ENCODE measurements at regions not wholly inside any gene's neighbourhood (a gene's known extent, or its start where the extent isn't known, plus 50 kb on each side); places are given as distances from the start of the nearest gene placed in this dataset.

DNA sequence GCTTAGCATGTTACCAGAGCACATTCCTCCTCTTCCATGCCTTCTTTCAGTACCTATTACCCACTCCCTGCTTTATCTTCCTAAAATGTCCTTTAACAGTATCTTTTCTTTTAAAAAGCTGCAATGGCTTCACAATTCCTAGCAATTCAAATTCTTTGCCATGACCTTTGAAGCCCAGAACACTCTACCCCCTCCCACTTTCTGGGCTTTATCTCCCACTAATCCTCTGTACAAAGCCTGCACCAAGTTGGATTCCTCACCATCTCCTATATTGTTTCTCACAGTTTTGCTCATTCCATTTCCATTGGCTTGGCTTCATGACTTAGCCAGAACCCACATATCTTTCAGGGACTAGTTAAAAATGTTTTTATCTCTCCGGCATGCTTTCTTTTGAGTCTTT lies 80.9 kb downstream of the FAM76B start:
- TF ChIP-seq POLR2AphosphoS5 (IDR thresholded peaks at IDR 0.05), result no peak
- TF ChIP-seq CTCF (IDR thresholded peaks at IDR 0.05 in 8 of 11, conservative IDR thresholded peaks at IDR 0.05 in 3 of 11), result no peak
- TF ChIP-seq POLR2A (IDR thresholded peaks at IDR 0.05), result no peak
- DNase-seq, result no peak
- H3K27me3 ChIP-seq (replicated peaks in 1 of 7), result no peaks in the 10 kb centered on the region
- H3K9me3 ChIP-seq, result no peaks in the 10 kb centered on the region
- no peak overlapping the region for H3K27ac ChIP-seq
- 91 to 100% (median 96%) methylated on average over 1 of the region's 1 CpG for WGBS, 5 donors
- H3K36me3 ChIP-seq, result no peaks in the 10 kb centered on the region
- intact Hi-C loops (cut with DNase I; ENCODE audit: low total_unique reads), result loop anchor here (5.0 to 10.0 kb wide), 4 partner anchors 54 to 624 kb away; partner anchors contain the start of genes ENDOD1 and SESN3
- H3K4me3 ChIP-seq, result no peak overlapping the region
- peaks cover 15 to 41% (median 23%) of the 10 kb centered on the region in 6 donors for H3K4me1 ChIP-seq

GRCh38 chr11:95706974-95707387 lies 82.6 kb downstream of the FAM76B start:
- Histone ChIP-seq H3K27ac (no peak overlapping the region), H3K9me3 (no peaks in the 10 kb centered on the region), H3K4me3 (no peak overlapping the region), H3K36me3 (no peaks in the 10 kb centered on the region), H3K27me3 (replicated peaks in 1 of 7) (no peaks in the 10 kb centered on the region), H3K4me1 (peaks cover 30 to 55% (median 39%) of the 10 kb centered on the region in 6 donors)
- WGBS, 5 donors, result 82 to 95% (median 89%) methylated on average over 7 of the region's 7 CpGs
- TF ChIP-seq CTCF (IDR thresholded peaks at IDR 0.05 in 8 of 11, conservative IDR thresholded peaks at IDR 0.05 in 3 of 11), result no peak
- TF ChIP-seq POLR2AphosphoS5 (IDR thresholded peaks at IDR 0.05), result no peak
- no peak for TF ChIP-seq POLR2A (IDR thresholded peaks at IDR 0.05)
- intact Hi-C loops (cut with DNase I; ENCODE audit: low total_unique reads), result loop anchor here (5.0 to 10.0 kb wide), 4 partner anchors 55 to 622 kb away; partner anchors contain the start of genes ENDOD1 and SESN3
- no peak for DNase-seq

DNA sequence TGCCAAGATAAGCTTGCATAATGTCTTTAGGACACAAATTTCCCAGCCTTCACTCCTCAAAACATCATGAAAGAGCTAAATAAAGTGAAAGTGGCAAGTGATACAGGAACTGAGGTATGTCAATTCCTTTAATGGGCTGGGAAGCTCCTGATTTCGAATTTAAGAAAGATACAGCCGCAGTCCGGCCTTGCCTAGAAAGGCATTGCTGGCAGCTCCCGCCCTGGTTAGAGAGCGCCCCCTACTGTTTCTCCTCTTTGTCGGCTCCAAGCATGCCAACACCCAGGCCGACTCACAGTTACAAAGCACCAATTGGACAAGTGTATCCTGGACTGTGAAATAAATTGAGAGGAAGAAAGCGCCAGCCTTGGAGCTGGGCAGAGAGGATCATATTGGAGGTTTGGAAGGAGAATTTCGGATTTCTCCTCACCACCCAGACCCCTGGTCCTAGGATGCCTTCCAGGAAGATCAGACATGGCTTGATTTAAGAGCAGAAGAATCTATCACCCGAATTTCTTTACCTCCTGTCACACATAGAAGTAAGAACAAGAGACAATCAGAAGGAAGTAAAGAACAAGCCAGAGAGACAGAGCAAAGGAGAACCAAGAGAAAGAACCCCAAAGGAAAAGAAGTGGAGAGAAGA lies 84.0 kb downstream of the FAM76B start:
- intact Hi-C loops (cut with DNase I; ENCODE audit: low total_unique reads), result loop anchor here (5.0 to 10.0 kb wide), 4 partner anchors 57 to 621 kb away; partner anchors contain the start of genes ENDOD1 and SESN3
- Histone ChIP-seq H3K4me3 (no peak overlapping the region), H3K27ac (peak overlapping the region; percentile 17 to 79 (median 60)), H3K27me3 (replicated peaks in 1 of 7) (no peaks in the 10 kb centered on the region), H3K36me3 (no peaks in the 10 kb centered on the region), H3K4me1 (peaks cover 32 to 56% (median 50%) of the 10 kb centered on the region in 6 donors), H3K9me3 (no peaks in the 10 kb centered on the region)
- DNase-seq, result peak; percentile 94
- WGBS, 5 donors, result 7 to 13% (median 8%) methylated on average over 10 of the region's 10 CpGs
- TF ChIP-seq POLR2A (IDR thresholded peaks at IDR 0.05) (no peak), POLR2AphosphoS5 (IDR thresholded peaks at IDR 0.05) (peak in 2 of 3 donors; percentile 55 to 58), CTCF (IDR thresholded peaks at IDR 0.05 in 8 of 11, conservative IDR thresholded peaks at IDR 0.05 in 3 of 11) (peak; percentile 79 to 96 (median 91))

DNA sequence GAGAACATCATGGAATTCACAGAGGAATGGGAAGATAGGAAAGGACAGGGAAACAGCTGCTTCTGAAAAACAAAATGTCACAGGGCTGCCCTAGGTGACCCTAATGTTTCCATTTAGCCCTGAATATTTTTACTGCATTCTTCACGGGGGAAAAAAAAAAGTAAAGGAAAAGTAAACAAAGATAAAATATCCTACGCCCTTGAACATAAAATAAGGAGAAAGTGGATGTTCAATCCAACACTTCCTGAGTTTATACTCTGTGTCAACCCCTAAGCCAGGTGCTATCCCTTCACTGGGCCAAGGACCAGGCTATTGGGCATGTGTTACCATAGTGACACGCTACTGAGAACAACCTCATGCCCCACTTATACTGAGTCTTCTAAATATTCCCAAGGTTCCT lies 84.7 kb downstream of the FAM76B start:
- H3K27ac ChIP-seq, result peak overlapping the region in 7 of 8 donors; percentile 50 to 79 (median 61)
- H3K27me3 ChIP-seq (replicated peaks in 1 of 7), result no peaks in the 10 kb centered on the region
- no peak for DNase-seq
- H3K4me1 ChIP-seq, result peaks cover 35 to 64% (median 57%) of the 10 kb centered on the region in 6 donors
- TF ChIP-seq POLR2A (IDR thresholded peaks at IDR 0.05), result no peak
- no peak for TF ChIP-seq POLR2AphosphoS5 (IDR thresholded peaks at IDR 0.05)
- TF ChIP-seq CTCF (IDR thresholded peaks at IDR 0.05 in 8 of 11, conservative IDR thresholded peaks at IDR 0.05 in 3 of 11), result no peak
- intact Hi-C loops (cut with DNase I; ENCODE audit: low total_unique reads), result loop anchor here (5.0 to 10.0 kb wide), 4 partner anchors 57 to 620 kb away; partner anchors contain the start of genes ENDOD1 and SESN3
- H3K4me3 ChIP-seq, result no peak overlapping the region
- no peaks in the 10 kb centered on the region for H3K36me3 ChIP-seq
- no peaks in the 10 kb centered on the region for H3K9me3 ChIP-seq
- WGBS, 5 donors, result 53 to 69% (median 59%) methylated on average over 3 of the region's 3 CpGs

Measured in spleen (tissue), 11 donors.